COLO668 (cell line): ENCODE measurements at regions not wholly inside any gene's neighbourhood (a gene's known extent, or its start where the extent isn't known, plus 50 kb on each side); places are given as distances from the start of the nearest gene placed in this dataset.
"Not testable (repeated sequence)": the region's sequence is repeated elsewhere in the genome, so short reads cannot be mapped to it uniquely, and the experiment has no call there.

Source experiments
- DNase-seq: peaks from one replicate; lab custom pipeline; 2025; ENCODE audit not compliant: unreplicated experiment; lab: John Stamatoyannopoulos, UW

GRCh38 chr22:22820626-22821025 lies 67.0 kb upstream of the IGLL5 start:
- no peak for DNase-seq

GRCh38 chr22:22821340-22821739 lies 66.3 kb upstream of the IGLL5 start:
- DNase-seq, result no peak

GRCh38 chr22:22822106-22822505 lies 65.5 kb upstream of the IGLL5 start:
- DNase-seq, result no peak

GRCh38 chr22:22822553-22822952 lies 65.1 kb upstream of the IGLL5 start:
- DNase-seq, result not testable (repeated sequence)

- no peak for DNase-seq
Observed at GRCh38 chr22:22823131-22823810, 64.3 kb upstream of the IGLL5 start.

GRCh38 chr22:22824340-22825212 lies 63.0 kb upstream of the IGLL5 start:
- no peak for DNase-seq

- no peak for DNase-seq
Observed at GRCh38 chr22:22825213-22825593, 62.4 kb upstream of the IGLL5 start.

GRCh38 chr22:22827187-22827939 lies 60.3 kb upstream of the IGLL5 start:
- DNase-seq, result no peak

- DNase-seq, result no peak
Observed at GRCh38 chr22:22830193-22830592, 57.4 kb upstream of the IGLL5 start.

- DNase-seq, result no peak
Observed at GRCh38 chr22:22830957-22831688, 56.5 kb upstream of the IGLL5 start.

- DNase-seq, result no peak
Observed at GRCh38 chr22:22833059-22833458, 54.6 kb upstream of the IGLL5 start.

GRCh38 chr22:22833488-22833887 lies 54.1 kb upstream of the IGLL5 start:
- no peak for DNase-seq

- DNase-seq, result no peak
Observed at GRCh38 chr22:22834204-22834603, 53.4 kb upstream of the IGLL5 start.

- DNase-seq, result no peak
Observed at GRCh38 chr22:22834783-22835182, 52.8 kb upstream of the IGLL5 start.

GRCh38 chr22:22835242-22835641 lies 52.4 kb upstream of the IGLL5 start:
- no peak for DNase-seq

GRCh38 chr22:22835771-22836291 lies 51.8 kb upstream of the IGLL5 start:
- DNase-seq, result no peak

- DNase-seq, result no peak
Observed at GRCh38 chr22:22836635-22837034, 51.0 kb upstream of the IGLL5 start.
